ENCODE measurements at regions not wholly inside any gene's neighbourhood (a gene's known extent, or its start where the extent isn't known, plus 50 kb on each side); places are given as distances from the start of the nearest gene placed in this dataset.

- no peak for TF ChIP-seq CTCF (IDR thresholded peaks at IDR 0.05)
- no peak for TF ChIP-seq POLR2A (IDR thresholded peaks at IDR 0.05)
Measured at GRCh38 chr15:97153356-97153965, 807.0 kb upstream of the ARRDC4 start.

Data from heart left ventricle (tissue), 13 donors.